ENCODE measurements at regions not wholly inside any gene's neighbourhood (a gene's known extent, or its start where the extent isn't known, plus 50 kb on each side); places are given as distances from the start of the nearest gene placed in this dataset.

- Histone ChIP-seq H3K27me3 (peaks cover 62% of the 10 kb centered on the region), H3K36me3 (no peaks in the 10 kb centered on the region), H3K9me3 (no peaks in the 10 kb centered on the region), H3K4me1 (no peaks in the 10 kb centered on the region), H3K4me3 (no peak overlapping the region), H3K27ac (no peak overlapping the region)
- TF ChIP-seq EP300 (IDR thresholded peaks at IDR 0.05): no peak
- TF ChIP-seq POLR2A (IDR thresholded peaks at IDR 0.05): no peak
- DNase-seq (ENCODE audit: low spot score in 2 of 2): no peak
- 82% methylated on average over 15 of the region's 16 CpGs for WGBS
Observed at GRCh38 chr9:126058591-126058990, 268.0 kb upstream of the MVB12B start.

GRCh38 chr9:126061575-126061974 lies 265.1 kb upstream of the MVB12B start:
- 75% methylated on average over 4 of the region's 5 CpGs for WGBS
- no peaks in the 10 kb centered on the region for H3K36me3 ChIP-seq
- H3K27me3 ChIP-seq: peaks cover 52% of the 10 kb centered on the region
- TF ChIP-seq POLR2AphosphoS5 (IDR thresholded peaks at IDR 0.05) (no peak), CTCF (IDR thresholded peaks at IDR 0.05) (no peak), EP300 (IDR thresholded peaks at IDR 0.05) (no peak), POLR2A (IDR thresholded peaks at IDR 0.05) (no peak)
- DNase-seq (ENCODE audit: low spot score in 2 of 2): peak in 1 of 2 donors; percentile 29
- H3K4me3 ChIP-seq: no peak overlapping the region
- H3K4me1 ChIP-seq: no peaks in the 10 kb centered on the region
- H3K9me3 ChIP-seq: no peaks in the 10 kb centered on the region
- H3K27ac ChIP-seq: no peak overlapping the region

- Histone ChIP-seq H3K9me3 (no peaks in the 10 kb centered on the region), H3K27me3 (peaks cover 59% of the 10 kb centered on the region), H3K4me3 (no peak overlapping the region), H3K4me1 (no peaks in the 10 kb centered on the region), H3K36me3 (no peaks in the 10 kb centered on the region), H3K27ac (no peak overlapping the region)
- DNase-seq (ENCODE audit: low spot score in 2 of 2): peak in 1 of 2 donors; percentile 36
- WGBS: 86% methylated on average over 11 of the region's 11 CpGs
- TF ChIP-seq POLR2A (IDR thresholded peaks at IDR 0.05) (no peak), POLR2AphosphoS5 (IDR thresholded peaks at IDR 0.05) (no peak)
Observed at GRCh38 chr9:126062158-126062886, 264.3 kb upstream of the MVB12B start.

- peaks cover 62% of the 10 kb centered on the region for H3K27me3 ChIP-seq
- no peak for DNase-seq (ENCODE audit: low spot score in 2 of 2)
- TF ChIP-seq POLR2AphosphoS5 (IDR thresholded peaks at IDR 0.05) (no peak), POLR2A (IDR thresholded peaks at IDR 0.05) (no peak), EP300 (IDR thresholded peaks at IDR 0.05) (no peak), CTCF (IDR thresholded peaks at IDR 0.05) (no peak)
Observed at GRCh38 chr9:126063326-126063725, 263.3 kb upstream of the MVB12B start.

GRCh38 chr9:126066131-126066530 lies 260.5 kb upstream of the MVB12B start:
- Histone ChIP-seq H3K4me1 (no peaks in the 10 kb centered on the region), H3K4me3 (no peak overlapping the region), H3K9me3 (no peaks in the 10 kb centered on the region), H3K27ac (no peak overlapping the region), H3K27me3 (peaks cover 47% of the 10 kb centered on the region), H3K36me3 (no peaks in the 10 kb centered on the region)
- no peak for TF ChIP-seq POLR2AphosphoS5 (IDR thresholded peaks at IDR 0.05)
- no peak for TF ChIP-seq CTCF (IDR thresholded peaks at IDR 0.05)
- TF ChIP-seq POLR2A (IDR thresholded peaks at IDR 0.05): no peak
- TF ChIP-seq EP300 (IDR thresholded peaks at IDR 0.05): no peak
- peak in 1 of 2 donors; percentile 44 for DNase-seq (ENCODE audit: low spot score in 2 of 2)
- WGBS: 35% methylated on average over 4 of the region's 6 CpGs

More at GRCh38 chr9:126063326-126063725, 263.3 kb upstream of the MVB12B start:
- Histone ChIP-seq H3K9me3 (no peaks in the 10 kb centered on the region), H3K36me3 (no peaks in the 10 kb centered on the region), H3K27ac (no peak overlapping the region), H3K4me1 (no peaks in the 10 kb centered on the region), H3K4me3 (no peak overlapping the region)
- 94% methylated on average over 5 of the region's 5 CpGs for WGBS

GRCh38 chr9:126067031-126067734 lies 259.4 kb upstream of the MVB12B start:
- H3K4me3 ChIP-seq: no peak overlapping the region
- no peaks in the 10 kb centered on the region for H3K9me3 ChIP-seq
- 74% methylated on average over 4 of the region's 4 CpGs for WGBS
- H3K27ac ChIP-seq: no peak overlapping the region
- TF ChIP-seq EP300 (IDR thresholded peaks at IDR 0.05) (no peak), CTCF (IDR thresholded peaks at IDR 0.05) (no peak), POLR2A (IDR thresholded peaks at IDR 0.05) (no peak), POLR2AphosphoS5 (IDR thresholded peaks at IDR 0.05) (no peak)
- DNase-seq (ENCODE audit: low spot score in 2 of 2): peak in 1 of 2 donors; percentile 19
- H3K27me3 ChIP-seq: peaks cover 43% of the 10 kb centered on the region
- H3K4me1 ChIP-seq: no peaks in the 10 kb centered on the region
- H3K36me3 ChIP-seq: no peaks in the 10 kb centered on the region

Measured in suprapubic skin (tissue), 4 donors.